H9 (cell line): ENCODE measurements at regions not wholly inside any gene's neighbourhood (a gene's known extent, or its start where the extent isn't known, plus 50 kb on each side); places are given as distances from the start of the nearest gene placed in this dataset.

Experiments
- DNase-seq: peaks from one replicate; pipeline ENCODE4 v3.0.0-alpha.2; 2017
- H2AFZ ChIP-seq: one replicate; pipeline ENCODE4 v1.6.1; 2013; ENCODE audit warnings: mild to moderate bottlenecking, low read length, control low read depth, moderate library complexity
- H2AK5ac ChIP-seq: 2 replicates; pipeline ENCODE4 v1.6.1; 2013; ENCODE audit warnings: low read length, control low read depth, mixed read lengths; ENCODE audit not compliant: insufficient read length
- H2BK120ac ChIP-seq: one replicate; pipeline ENCODE4 v1.6.1; 2013; ENCODE audit warnings: low read depth, mild to moderate bottlenecking, low read length, control low read depth, inconsistent platforms; ENCODE audit not compliant: poor library complexity, severe bottlenecking
- H2BK12ac ChIP-seq: 2 replicates; pipeline ENCODE4 v1.6.1; 2013; ENCODE audit warnings: low read length, control low read depth, mixed read lengths, low read depth; ENCODE audit not compliant: insufficient read length
- H2BK15ac ChIP-seq: 2 replicates; pipeline ENCODE4 v1.6.1; 2013; ENCODE audit warnings: low read depth, low read length, control low read depth
- H2BK20ac ChIP-seq: one replicate; pipeline ENCODE4 v1.6.1; 2013; ENCODE audit warnings: low read depth, mild to moderate bottlenecking, low read length, control low read depth, inconsistent platforms; ENCODE audit not compliant: poor library complexity, severe bottlenecking
- H2BK5ac ChIP-seq: 2 replicates; pipeline ENCODE4 v1.6.1; 2013; ENCODE audit warnings: low read length, control low read depth, mixed read lengths; ENCODE audit not compliant: insufficient read length
- H3K14ac ChIP-seq: 2 replicates; pipeline ENCODE4 v1.6.1; 2013; ENCODE audit warnings: low read length, control low read depth; ENCODE audit not compliant: insufficient read depth
- H3K18ac ChIP-seq: 2 replicates; pipeline ENCODE4 v1.6.1; 2013; ENCODE audit warnings: low read depth, mild to moderate bottlenecking, mixed read lengths, low read length, control low read depth; ENCODE audit not compliant: insufficient read length
- H3K23ac ChIP-seq: 2 replicates; pipeline ENCODE4 v1.6.1; 2013; ENCODE audit warnings: low read length, control low read depth, mixed read lengths, low read depth; ENCODE audit not compliant: insufficient read length
- H3K23me2 ChIP-seq: 2 replicates; pipeline ENCODE4 v1.6.1; 2013; ENCODE audit warnings: low read depth, mild to moderate bottlenecking, mixed read lengths, low read length, control low read depth; ENCODE audit not compliant: insufficient read length, poor library complexity, severe bottlenecking
- H3K27ac ChIP-seq: 2 replicates; pipeline ENCODE4 v1.5.1; 2013; ENCODE audit warnings: low read length, control low read depth, mixed read lengths, low read depth; ENCODE audit not compliant: insufficient read length
- H3K27me3 ChIP-seq: 2 replicates; pipeline ENCODE4 v1.6.1; 2013; ENCODE audit warnings: low read length, control low read depth, inconsistent platforms; ENCODE audit not compliant: insufficient read depth
- H3K4ac ChIP-seq: 2 replicates; pipeline ENCODE4 v1.6.1; 2013; ENCODE audit warnings: low read depth, mild to moderate bottlenecking, control low read depth, inconsistent platforms, low read length, moderate library complexity
- H3K4me1 ChIP-seq: 2 replicates; pipeline ENCODE4 v1.6.1; 2013; ENCODE audit warnings: low read length, control low read depth, inconsistent platforms; ENCODE audit not compliant: insufficient read depth
- H3K4me2 ChIP-seq: 2 replicates; pipeline ENCODE4 v1.6.1; 2013; ENCODE audit warnings: low read length, control low read depth, mixed read lengths; ENCODE audit not compliant: insufficient read length, insufficient read depth
- H3K56ac ChIP-seq: 2 replicates; pipeline ENCODE4 v1.6.1; 2013; ENCODE audit warnings: low read depth, mild to moderate bottlenecking, mixed read lengths, low read length, control low read depth; ENCODE audit not compliant: insufficient read length
- H3K79me1 ChIP-seq: 2 replicates; pipeline ENCODE4 v1.6.1; 2013; ENCODE audit warnings: low read depth, mild to moderate bottlenecking, moderate library complexity, low read length, control low read depth, inconsistent platforms; ENCODE audit not compliant: insufficient read depth, poor library complexity, severe bottlenecking
- H3K79me2 ChIP-seq: 2 replicates; pipeline ENCODE4 v1.6.1; 2013; ENCODE audit warnings: low read length, control low read depth, inconsistent platforms; ENCODE audit not compliant: insufficient read depth
- H3K9ac ChIP-seq: 2 replicates; pipeline ENCODE4 v1.6.1; 2013; ENCODE audit warnings: low read length, control low read depth, mixed read lengths; ENCODE audit not compliant: insufficient read length; ENCODE audit errors: extremely low read depth
- H3K9me3 ChIP-seq: one replicate; pipeline ENCODE4 v1.6.1; 2013; ENCODE audit warnings: low read depth, low read length, inconsistent platforms; ENCODE audit not compliant: control insufficient read depth
- H3T11ph ChIP-seq: one replicate; pipeline ENCODE4 v1.6.1; 2013; ENCODE audit warnings: mild to moderate bottlenecking, low read length, control low read depth, inconsistent platforms
- H4K20me1 ChIP-seq: one replicate; pipeline ENCODE4 v1.6.1; 2013; ENCODE audit not compliant: control insufficient read depth, insufficient read length, insufficient read depth
- H4K5ac ChIP-seq: 2 replicates; pipeline ENCODE4 v1.6.1; 2013; ENCODE audit warnings: low read depth, mild to moderate bottlenecking, mixed read lengths, low read length, control low read depth; ENCODE audit not compliant: insufficient read length
- H4K8ac ChIP-seq: replicated peaks from 2 replicates; pipeline ENCODE4 v1.6.1; 2013; ENCODE audit warnings: low read length, control low read depth, mixed read lengths, low read depth; ENCODE audit not compliant: insufficient read length
- H4K91ac ChIP-seq: 2 replicates; pipeline ENCODE4 v1.6.1; 2013; ENCODE audit warnings: low read depth, mild to moderate bottlenecking, moderate library complexity, mixed read lengths, low read length, control low read depth; ENCODE audit not compliant: insufficient read length
- H3K27ac Mint-ChIP-seq, 3 experiments: 2 replicates in 2 of 3; 3 replicates in 1 of 3; pipeline ENCODE4 v1.8.0; 2020 to 2021; ENCODE audit warnings: mixed read lengths in 3 of 3, mild to moderate bottlenecking in 1 of 3, moderate library complexity in 1 of 3
- H3K27me3 Mint-ChIP-seq: 2 replicates; pipeline ENCODE4 v1.8.0; 2021; ENCODE audit warnings: low read depth, mild to moderate bottlenecking, moderate library complexity, mixed read lengths
- H3K36me3 Mint-ChIP-seq, 3 experiments: 2 replicates in 2 of 3; 3 replicates in 1 of 3; pipeline ENCODE4 v1.8.0; 2020 to 2021; ENCODE audit warnings: low read depth in 3 of 3, mixed read lengths in 3 of 3; ENCODE audit not compliant: insufficient read depth in 1 of 3
- H3K4me1 Mint-ChIP-seq, 2 experiments: 2 replicates each; pipeline ENCODE4 v1.8.0; 2020; ENCODE audit warnings: mixed read lengths in 2 of 2
- H3K4me3 Mint-ChIP-seq, 2 experiments: 2 replicates in 1 of 2; 3 replicates in 1 of 2; pipeline ENCODE4 v1.8.0; 2020 to 2021; ENCODE audit warnings: mild to moderate bottlenecking in 2 of 2, mixed read lengths in 2 of 2, moderate library complexity in 1 of 2
- H3K9me3 Mint-ChIP-seq, 2 experiments: 2 replicates in 1 of 2; 3 replicates in 1 of 2; pipeline ENCODE4 v1.8.0; 2020; ENCODE audit warnings: mild to moderate bottlenecking in 2 of 2, mixed read lengths in 2 of 2, moderate library complexity in 1 of 2
- CTCF ChIP-seq: fragments of 200-600 bp; sonication (generic); conservative IDR thresholded peaks from 3 replicates; pipeline ENCODE4 v1.8.0; 2021; ENCODE audit warnings: antibody characterized with exemption, mild to moderate bottlenecking
- WGBS: extraction: QIAGEN DNeasy Blood & Tissue Kit; methylation state at CpG from one replicate; pipeline ENCODE4 v1.1.7; 2013; ENCODE audit warnings: missing lambda C conversion rate, low lambda C conversion rate, mixed read lengths; ENCODE audit not compliant: insufficient read length; ENCODE audit errors: extremely low coverage; 5-methylcytosine and 5-hydroxymethylcytosine counted together

GRCh38 chr11:112852143-112852866, 108.9 kb upstream of the NCAM1 start:
- no peaks in the 10 kb centered on the region for H3K9me3 ChIP-seq

More at GRCh38 chr11:112852143-112852866, 108.9 kb upstream of the NCAM1 start:
- H3K36me3 Mint-ChIP-seq = no peaks in the 10 kb centered on the region
- no peak overlapping the region for H3K23ac ChIP-seq
- H3K4me1 Mint-ChIP-seq = peaks cover 8 to 9% of the 10 kb centered on the region in 2 experiments
- no peak overlapping the region for H3K4me3 Mint-ChIP-seq
- no peak overlapping the region for H2BK20ac ChIP-seq
- no peak overlapping the region for H2BK120ac ChIP-seq
- H3K9me3 Mint-ChIP-seq = no peaks in the 10 kb centered on the region
- no peaks in the 10 kb centered on the region for H3K27me3 ChIP-seq
- no peak overlapping the region for H3K14ac ChIP-seq
- WGBS = no CpG with 5 or more reads among the region's 5 CpGs
- no peak overlapping the region for H3T11ph ChIP-seq
- H3K27ac ChIP-seq = no peak overlapping the region
- no peak overlapping the region for H3K27ac Mint-ChIP-seq
- H2BK12ac ChIP-seq = no peak overlapping the region
- H2BK5ac ChIP-seq = no peak overlapping the region
- H4K5ac ChIP-seq = no peak overlapping the region
- H2AK5ac ChIP-seq = no peak overlapping the region
- H3K27me3 Mint-ChIP-seq = peaks cover 3% of the 10 kb centered on the region; the same call in 1 of the 2 replicates
- no peak for DNase-seq
- no peaks in the 10 kb centered on the region for H4K20me1 ChIP-seq
- no peak overlapping the region for H4K91ac ChIP-seq
- no peak overlapping the region for H3K56ac ChIP-seq
- H2AFZ ChIP-seq = no peak overlapping the region
- TF ChIP-seq CTCF = no peak
- H3K18ac ChIP-seq = no peak overlapping the region
- no peak overlapping the region for H3K4me2 ChIP-seq
- H3K79me1 ChIP-seq = no peaks in the 10 kb centered on the region
- H2BK15ac ChIP-seq = no peak overlapping the region
- H3K79me2 ChIP-seq = no peaks in the 10 kb centered on the region
- no peak overlapping the region for H3K9ac ChIP-seq
- H4K8ac ChIP-seq = no peak overlapping the region
- H3K4me1 ChIP-seq = no peaks in the 10 kb centered on the region
- H3K23me2 ChIP-seq = no peaks in the 10 kb centered on the region
- H3K4ac ChIP-seq = no peak overlapping the region
